ENCODE measurements at regions not wholly inside any gene's neighbourhood (a gene's known extent, or its start where the extent isn't known, plus 50 kb on each side); places are given as distances from the start of the nearest gene placed in this dataset.

GRCh38 chr5:36759117-36759516 lies 117.5 kb upstream of the NIPBL start:
- Histone ChIP-seq H3K27me3 (ENCODE audit: control insufficient read depth in 2 of 2, insufficient read depth in 2 of 2, low read length in 2 of 2) (no peaks in the 10 kb centered on the region), H3K9me3 (replicated peaks in 1 of 2; ENCODE audit: control insufficient read depth in 1 of 2, insufficient read depth in 1 of 2, low read length in 2 of 2) (no peaks in the 10 kb centered on the region), H3K4me2 (replicated peaks; ENCODE audit: extremely low read depth, low read length, poor library complexity, severe bottlenecking) (no peak overlapping the region), H3K4me3 (replicated peaks in 1 of 3; ENCODE audit: low read depth in 2 of 3, low read length in 3 of 3) (no peak overlapping the region), H3K36me3 (replicated peaks in 1 of 2; ENCODE audit: control insufficient read depth in 1 of 2, insufficient read depth in 2 of 2, low read length in 2 of 2) (no peaks in the 10 kb centered on the region), H3K79me2 (ENCODE audit: insufficient read depth, low read length) (no peaks in the 10 kb centered on the region), H2AFZ (ENCODE audit: insufficient read depth, low read depth, low read length, poor library complexity, severe bottlenecking) (no peak overlapping the region), H3K9ac (ENCODE audit: insufficient read depth, low read length, poor library complexity, severe bottlenecking) (no peak overlapping the region), H3K4me1 (ENCODE audit: control insufficient read depth in 1 of 2, insufficient read depth in 2 of 2, low read length in 2 of 2) (no peaks in the 10 kb centered on the region), H3K27ac (ENCODE audit: low read depth in 1 of 2, low read length in 2 of 2) (no peak overlapping the region), H4K20me1 (ENCODE audit: insufficient read depth, low read length) (no peaks in the 10 kb centered on the region)
- no peak for TF ChIP-seq CTCF (IDR thresholded peaks at IDR 0.05)
- no peak overlapping the region for H3K4me3 Mint-ChIP-seq
- peaks cover 0 to 3% (median 0%) of the 10 kb centered on the region in 7 donors for H3K9me3 Mint-ChIP-seq
- peaks cover 0 to 2% (median 0%) of the 10 kb centered on the region in 3 donors for H3K27me3 Mint-ChIP-seq (ENCODE audit: low read depth in 3 of 3)
- no peak for DNase-seq
- no peak overlapping the region for H3K27ac Mint-ChIP-seq
- H3K4me1 Mint-ChIP-seq: no peaks in the 10 kb centered on the region
- no CpG with 5 or more reads among the region's 1 CpG for WGBS (ENCODE audit: insufficient coverage)
- H3K36me3 Mint-ChIP-seq: no peaks in the 10 kb centered on the region
- intact Hi-C loops (cut with micrococcal nuclease): no loop called here

- Mint-ChIP-seq H3K36me3 (no peaks in the 10 kb centered on the region), H3K4me1 (no peaks in the 10 kb centered on the region), H3K27ac (no peak overlapping the region), H3K27me3 (ENCODE audit: low read depth in 3 of 3) (peaks cover 0 to 3% (median 0%) of the 10 kb centered on the region in 3 donors), H3K9me3 (peaks cover 0 to 3% (median 0%) of the 10 kb centered on the region in 7 donors), H3K4me3 (no peak overlapping the region)
- Histone ChIP-seq H3K79me2 (ENCODE audit: insufficient read depth, low read length) (no peaks in the 10 kb centered on the region), H3K27ac (ENCODE audit: low read depth in 1 of 2, low read length in 2 of 2) (no peak overlapping the region), H2AFZ (ENCODE audit: insufficient read depth, low read depth, low read length, poor library complexity, severe bottlenecking) (no peak overlapping the region), H3K36me3 (replicated peaks in 1 of 2; ENCODE audit: control insufficient read depth in 1 of 2, insufficient read depth in 2 of 2, low read length in 2 of 2) (no peaks in the 10 kb centered on the region), H4K20me1 (ENCODE audit: insufficient read depth, low read length) (no peaks in the 10 kb centered on the region), H3K9ac (ENCODE audit: insufficient read depth, low read length, poor library complexity, severe bottlenecking) (no peak overlapping the region), H3K4me2 (replicated peaks; ENCODE audit: extremely low read depth, low read length, poor library complexity, severe bottlenecking) (no peak overlapping the region), H3K9me3 (replicated peaks in 1 of 2; ENCODE audit: control insufficient read depth in 1 of 2, insufficient read depth in 1 of 2, low read length in 2 of 2) (no peaks in the 10 kb centered on the region), H3K4me3 (replicated peaks in 1 of 3; ENCODE audit: low read depth in 2 of 3, low read length in 3 of 3) (no peak overlapping the region), H3K27me3 (ENCODE audit: control insufficient read depth in 2 of 2, insufficient read depth in 2 of 2, low read length in 2 of 2) (no peaks in the 10 kb centered on the region), H3K4me1 (ENCODE audit: control insufficient read depth in 1 of 2, insufficient read depth in 2 of 2, low read length in 2 of 2) (no peaks in the 10 kb centered on the region)
- TF ChIP-seq CTCF (IDR thresholded peaks at IDR 0.05): no peak
- intact Hi-C loops (cut with micrococcal nuclease): no loop called here
- no CpG with 5 or more reads among the region's 7 CpGs for WGBS (ENCODE audit: insufficient coverage)
- no peak for DNase-seq
Observed at GRCh38 chr5:36763454-36763853, 113.1 kb upstream of the NIPBL start.
